ENCODE measurements at regions not wholly inside any gene's neighbourhood (a gene's known extent, or its start where the extent isn't known, plus 50 kb on each side); places are given as distances from the start of the nearest gene placed in this dataset.
"Not testable (repeated sequence)": the region's sequence is repeated elsewhere in the genome, so short reads cannot be mapped to it uniquely, and the experiment has no call there.

DNA sequence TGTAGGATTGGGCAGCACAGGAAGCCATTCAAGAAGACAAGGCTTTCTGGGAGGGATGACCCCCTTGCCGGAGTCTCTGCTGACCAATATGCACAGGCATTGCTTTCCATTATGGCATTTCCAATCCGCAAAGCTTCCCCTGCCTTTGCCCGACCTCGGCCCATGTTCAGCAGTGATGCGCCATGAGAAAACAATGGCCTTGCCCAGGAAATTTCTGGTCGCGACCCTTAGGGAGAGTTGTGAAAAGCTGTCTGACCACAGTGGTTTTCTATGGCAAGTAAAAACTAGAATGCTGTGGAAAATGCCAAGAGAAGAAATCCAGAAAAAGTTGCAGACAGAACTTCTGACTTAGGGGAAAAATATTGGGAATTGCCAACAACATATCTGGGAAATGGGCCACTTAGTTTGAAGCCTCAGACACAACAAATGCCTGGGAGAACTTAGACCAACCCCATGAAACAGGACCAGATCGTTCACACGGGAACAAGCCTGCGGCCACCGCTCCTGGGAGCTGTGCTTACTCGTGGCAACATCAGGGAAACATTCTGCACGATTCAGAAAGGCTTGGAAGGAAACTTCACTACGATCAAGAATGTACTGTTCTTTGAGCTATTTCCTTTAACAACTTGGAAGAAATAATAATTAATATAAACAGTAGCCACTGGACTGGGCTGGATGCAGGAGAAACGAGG is 512.4 kb downstream of the TNS3 start:
- no peaks in the 10 kb centered on the region for H3K4me1 Mint-ChIP-seq (ENCODE audit: low read depth)
- H3K36me3 Mint-ChIP-seq (ENCODE audit: low read depth) = no peaks in the 10 kb centered on the region
- intact Hi-C loops (cut with micrococcal nuclease) = no loop called here
- H3K4me3 Mint-ChIP-seq = no peak overlapping the region
- ATAC-seq = no peak
- no peaks in the 10 kb centered on the region for H3K9me3 Mint-ChIP-seq
- ChIA-PET POLR2A (no interaction called here), CTCF (interaction anchor here (1.3 kb wide), 1 partner anchor 10 kb away, joined by 3 read pairs; no protein-coding TSS in a partner anchor)
- H3K27ac Mint-ChIP-seq = no peak overlapping the region
- no peak for TF ChIP-seq CTCF (IDR thresholded peaks at IDR 0.05)
- no peak for DNase-seq
- H3K27me3 Mint-ChIP-seq = peaks cover 2% of the 10 kb centered on the region

DNA sequence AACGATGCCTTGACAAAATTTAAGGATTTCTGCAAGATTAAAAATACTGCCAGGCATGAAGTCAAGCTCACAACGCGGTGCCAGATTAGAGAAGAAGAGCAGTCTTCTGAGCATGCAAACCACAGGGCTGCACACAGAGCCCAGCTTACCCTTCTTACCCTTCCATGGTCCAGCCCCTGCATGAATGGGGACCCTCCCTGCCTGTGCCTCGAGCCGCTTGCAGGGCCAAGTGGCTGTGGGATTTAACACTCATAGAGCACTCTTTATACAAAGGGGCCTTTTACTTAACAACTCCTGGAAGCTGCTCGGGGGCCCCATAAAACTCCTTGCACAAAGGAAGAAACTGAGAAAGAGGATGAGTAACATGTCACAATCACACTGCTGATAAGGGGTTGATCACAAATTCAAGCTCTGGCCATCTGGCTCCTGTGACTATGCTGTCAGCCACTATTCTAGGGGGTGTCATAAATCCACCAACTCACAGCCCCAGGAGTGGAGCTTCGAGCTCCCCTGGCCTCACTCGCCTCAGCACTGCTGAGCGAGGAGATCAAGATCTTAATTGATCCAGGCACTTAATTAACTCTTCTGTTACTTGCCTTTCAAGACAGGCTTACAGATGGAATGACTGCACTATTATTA is 514.8 kb downstream of the TNS3 start:
- Mint-ChIP-seq H3K36me3 (ENCODE audit: low read depth) (no peaks in the 10 kb centered on the region), H3K4me3 (no peak overlapping the region), H3K4me1 (ENCODE audit: low read depth) (no peaks in the 10 kb centered on the region), H3K27me3 (peaks cover 2% of the 10 kb centered on the region), H3K27ac (no peak overlapping the region), H3K9me3 (no peaks in the 10 kb centered on the region)
- ChIA-PET CTCF (interaction anchor here (1.9 kb wide), 1 partner anchor 1149 kb away, joined by 6 read pairs; no protein-coding TSS in a partner anchor), POLR2A (no interaction called here)
- no peak for TF ChIP-seq CTCF (IDR thresholded peaks at IDR 0.05)
- ATAC-seq (no peak), DNase-seq (no peak)
- intact Hi-C loops (cut with micrococcal nuclease) = no loop called here

DNA sequence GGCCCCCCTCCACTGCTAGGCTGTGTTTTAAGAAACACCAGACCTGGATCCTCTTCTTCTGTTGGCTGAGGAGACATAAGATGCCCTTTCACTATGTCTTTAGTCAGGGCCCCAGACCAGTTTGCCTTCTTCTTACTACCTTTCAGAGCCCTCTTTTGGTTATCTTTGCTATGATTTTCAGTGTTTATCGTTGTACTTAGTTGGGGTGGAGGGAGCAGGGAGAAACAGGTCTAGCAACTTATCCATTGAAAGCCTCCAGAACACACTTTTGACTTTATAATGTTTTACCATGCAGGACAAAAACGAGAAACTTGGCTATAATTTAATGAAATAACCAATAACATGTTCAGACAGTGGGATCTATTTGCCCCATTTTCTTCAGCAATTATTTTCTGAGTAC is 525.2 kb downstream of the TNS3 start:
- CTCF ChIA-PET = no interaction called here
- no peak overlapping the region for H3K4me3 Mint-ChIP-seq
- ATAC-seq = no peak

DNA sequence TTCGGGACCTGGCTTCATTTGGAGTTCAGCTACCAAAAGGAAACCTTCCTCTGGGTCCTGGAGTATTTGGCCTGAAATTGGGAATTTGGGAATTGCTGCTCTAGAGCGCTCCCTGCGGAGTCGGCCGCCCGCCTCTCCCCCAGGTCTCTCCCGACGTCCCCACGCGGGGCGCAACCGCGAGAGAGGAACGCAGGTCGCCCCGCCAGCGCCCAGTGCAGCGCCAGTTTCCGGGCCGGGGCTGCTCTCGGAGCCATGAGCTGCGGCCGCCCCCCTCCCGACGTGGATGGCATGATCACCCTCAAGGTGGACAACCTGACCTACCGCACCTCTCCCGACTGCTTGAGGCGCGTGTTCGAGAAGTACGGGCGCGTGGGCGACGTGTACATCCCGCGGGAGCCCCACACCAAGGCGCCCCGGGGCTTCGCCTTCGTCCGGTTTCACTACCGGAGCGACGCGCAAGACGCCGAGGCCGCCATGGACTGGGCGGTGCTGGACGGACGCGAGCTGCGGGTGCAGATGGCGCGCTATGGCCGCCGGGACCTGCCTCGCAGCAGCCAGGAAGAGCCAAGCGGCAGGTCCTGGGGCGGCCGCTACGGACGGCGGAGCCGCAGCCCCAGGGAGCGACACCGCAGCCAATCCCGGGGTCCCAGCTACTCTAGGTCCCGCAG is 529.2 kb downstream of the TNS3 start:
- intact Hi-C loops (cut with micrococcal nuclease); ATAC-seq; H3K4me1 Mint-ChIP-seq (ENCODE audit: low read depth); POLR2A ChIA-PET; DNase-seq; H3K9me3 Mint-ChIP-seq; H3K36me3 Mint-ChIP-seq (ENCODE audit: low read depth); H3K27ac Mint-ChIP-seq; H3K27me3 Mint-ChIP-seq; CTCF ChIA-PET; H3K4me3 Mint-ChIP-seq: not testable (repeated sequence)

More for the DNA sequence above, 525.2 kb downstream of the TNS3 start:
- H3K36me3 Mint-ChIP-seq (ENCODE audit: low read depth) = no peaks in the 10 kb centered on the region
- intact Hi-C loops (cut with micrococcal nuclease) = no loop called here
- POLR2A ChIA-PET = no interaction called here
- TF ChIP-seq CTCF (IDR thresholded peaks at IDR 0.05) = no peak
- peaks cover 1% of the 10 kb centered on the region for H3K27me3 Mint-ChIP-seq
- no peaks in the 10 kb centered on the region for H3K4me1 Mint-ChIP-seq (ENCODE audit: low read depth)
- DNase-seq = no peak
- no peak overlapping the region for H3K27ac Mint-ChIP-seq
- H3K9me3 Mint-ChIP-seq = peaks cover 6% of the 10 kb centered on the region

DNA sequence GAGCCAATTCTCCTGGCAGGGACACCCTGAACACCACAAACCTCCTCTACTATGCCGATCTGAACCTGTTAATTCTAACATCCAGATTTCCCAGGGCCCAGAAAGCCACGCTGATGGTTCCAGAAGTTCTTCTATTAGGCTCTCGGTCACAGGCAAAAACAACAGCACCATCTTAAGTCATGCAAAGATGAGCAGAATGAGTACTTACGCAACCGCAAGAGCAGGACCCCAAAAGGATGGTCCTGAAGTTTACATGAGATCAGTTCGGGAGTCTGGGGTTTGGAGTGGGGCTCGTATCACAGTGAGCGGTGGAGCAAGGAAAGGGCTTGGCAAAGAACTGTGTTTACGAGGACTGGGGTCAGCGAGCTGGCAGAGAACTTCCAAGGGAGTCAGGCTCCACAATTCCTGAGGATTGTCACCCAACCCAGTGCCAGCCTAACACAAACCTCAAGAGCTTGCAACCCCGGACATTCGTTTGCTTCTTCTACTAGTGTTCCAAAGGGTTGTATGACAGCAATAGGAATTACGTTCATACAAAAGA is 532.6 kb downstream of the TNS3 start:
- intact Hi-C loops (cut with micrococcal nuclease) = no loop called here
- H3K36me3 Mint-ChIP-seq (ENCODE audit: low read depth) = no peaks in the 10 kb centered on the region
- no peak for DNase-seq
- H3K27me3 Mint-ChIP-seq = no peaks in the 10 kb centered on the region
- H3K9me3 Mint-ChIP-seq = peaks cover 6% of the 10 kb centered on the region
- no peak for TF ChIP-seq CTCF (IDR thresholded peaks at IDR 0.05)
- POLR2A ChIA-PET = no interaction called here
- no peaks in the 10 kb centered on the region for H3K4me1 Mint-ChIP-seq (ENCODE audit: low read depth)
- no peak overlapping the region for H3K4me3 Mint-ChIP-seq
- no peak for ATAC-seq
- H3K27ac Mint-ChIP-seq = no peak overlapping the region
- CTCF ChIA-PET = no interaction called here
